SK-N-SH (cell line): ENCODE measurements at regions not wholly inside any gene's neighbourhood (a gene's known extent, or its start where the extent isn't known, plus 50 kb on each side); places are given as distances from the start of the nearest gene placed in this dataset.

ENCODE experiments used
- CTCF ChIA-PET: fragments of 300-600, 350-600 bp; formaldehyde crosslinking; extraction: SDS; loops from one replicate; lab custom pipeline; 2021; lab: Yijun Ruan, JAX
- POLR2A ChIA-PET: fragments of 350-600 bp; sonication (Branson Sonifier 250); formaldehyde crosslinking; extraction: SDS; loops from one replicate; lab custom pipeline; 2020; ENCODE audit warnings: antibody characterized with exemption, inconsistent platforms; lab: Yijun Ruan, JAX
- DNase-seq: peaks from one replicate; pipeline ENCODE4 v3.0.0; 2012
- H2AFZ ChIP-seq: fragments of 200-600 bp; sonication (generic); 2 replicates; pipeline ENCODE4 v1.8.1; 2016; ENCODE audit warnings: antibody characterized with exemption, mild to moderate bottlenecking, low read depth
- H3F3A ChIP-seq: fragments of 200-600 bp; sonication (generic); replicated peaks from 2 replicates; pipeline ENCODE3; 2016; ENCODE audit warnings: antibody characterized with exemption, mild to moderate bottlenecking; ENCODE audit not compliant: insufficient read depth
- H3K27ac ChIP-seq, 2 experiments: fragments of 200-500 bp in 1 of 2; fragments of 200-600 bp in 1 of 2; sonication (Bioruptor generic) in 1 of 2; sonication (generic), shearing (Covaris generic) in 1 of 2; 2 replicates each; pipeline versions ENCODE4 v1.5.1 to v1.6.1; 2014 to 2016; ENCODE audit warnings: low read depth in 2 of 2, inconsistent platforms in 1 of 2, low read length in 1 of 2, mild to moderate bottlenecking in 1 of 2, mixed read lengths in 1 of 2
- H3K27me3 ChIP-seq: fragments of 200-600 bp; sonication (generic), shearing (Covaris generic); 2 replicates; pipeline ENCODE4 v1.6.1; 2016; ENCODE audit warnings: mixed run types; ENCODE audit not compliant: insufficient read depth
- H3K36me3 ChIP-seq, 2 experiments: fragments of 200-500 bp in 1 of 2; fragments of 200-600 bp in 1 of 2; sonication (Bioruptor generic) in 1 of 2; sonication (generic) in 1 of 2; replicated peaks in 1 of 2; 2 replicates each; pipeline versions ENCODE3 to v1.5.1; 2014 to 2016; ENCODE audit warnings: low read length in 1 of 2, mild to moderate bottlenecking in 1 of 2; ENCODE audit not compliant: insufficient read depth in 2 of 2, control insufficient read depth in 1 of 2
- H3K4me1 ChIP-seq, 2 experiments: fragments of 200-500 bp in 1 of 2; fragments of 200-600 bp in 1 of 2; sonication (Bioruptor generic) in 1 of 2; sonication (generic), shearing (Covaris generic) in 1 of 2; 2 replicates each; pipeline versions ENCODE4 v1.5.1 to v1.6.1; 2014 to 2016; ENCODE audit warnings: low read depth in 1 of 2, low read length in 1 of 2, mixed run types in 1 of 2; ENCODE audit not compliant: insufficient read depth in 2 of 2, control insufficient read depth in 1 of 2
- H3K4me2 ChIP-seq: fragments of 200-600 bp; sonication (generic), shearing (Covaris generic); 2 replicates; pipeline ENCODE4 v1.6.1; 2017; ENCODE audit warnings: mixed run types
- H3K4me3 ChIP-seq, 2 experiments: fragments of 200-500 bp in 1 of 2; fragments of 200-600 bp in 1 of 2; sonication (Bioruptor generic) in 1 of 2; sonication (generic), shearing (Covaris generic) in 1 of 2; 2 replicates each; pipeline versions ENCODE4 v1.5.1 to v1.8.1; 2014 to 2016; ENCODE audit warnings: low read depth in 2 of 2, inconsistent platforms in 1 of 2, low read length in 1 of 2, mild to moderate bottlenecking in 1 of 2, mixed read lengths in 1 of 2, moderate library complexity in 1 of 2
- H3K79me2 ChIP-seq: fragments of 200-600 bp; sonication (generic); 2 replicates; pipeline ENCODE4 v1.8.1; 2017; ENCODE audit warnings: mild to moderate bottlenecking; ENCODE audit not compliant: insufficient read depth
- H3K9ac ChIP-seq: fragments of 200-600 bp; sonication (generic); 2 replicates; pipeline ENCODE4 v1.6.1; 2017; ENCODE audit warnings: mixed run types
- H3K9me2 ChIP-seq: fragments of 200-600 bp; sonication (generic); 2 replicates; pipeline ENCODE4 v1.6.1; 2017; ENCODE audit warnings: mixed run types
- H3K9me3 ChIP-seq: fragments of 200-600 bp; sonication (generic); 2 replicates; pipeline ENCODE4 v1.6.1; 2017; ENCODE audit warnings: mixed run types, mild to moderate bottlenecking, moderate library complexity
- H4K20me1 ChIP-seq: fragments of 200-600 bp; sonication (generic); 2 replicates; pipeline ENCODE4 v1.6.1; 2017; ENCODE audit warnings: mild to moderate bottlenecking, mixed run types; ENCODE audit not compliant: insufficient read depth
- CHD2 ChIP-seq: fragments of 150-350 bp; IDR thresholded peaks from 2 replicates; pipeline ENCODE4 v1.6.1; 2018; ENCODE audit warnings: low read length; ENCODE audit not compliant: partially characterized antibody
- CTCF ChIP-seq: fragments of 200-600 bp; sonication (generic); IDR thresholded peaks from 2 replicates; pipeline ENCODE4 v1.6.1; 2017; ENCODE audit warnings: antibody characterized with exemption, mild to moderate bottlenecking, moderate library complexity
- ELF1 ChIP-seq: IDR thresholded peaks from 2 replicates; pipeline ENCODE4 v1.4.0; 2012
- FOXM1 ChIP-seq: IDR thresholded peaks from 2 replicates; pipeline ENCODE4 v1.4.0; 2012; ENCODE audit warnings: low read depth, mild to moderate bottlenecking
- GABPA ChIP-seq: IDR thresholded peaks from 2 replicates; pipeline ENCODE4 v1.4.0; 2012; ENCODE audit warnings: low read depth, mild to moderate bottlenecking
- JUND ChIP-seq: IDR thresholded peaks from 2 replicates; pipeline ENCODE4 v1.4.0; 2012
- MAX ChIP-seq: IDR thresholded peaks from 2 replicates; pipeline ENCODE4 v1.4.0; 2012; ENCODE audit warnings: low read depth
- MEF2A ChIP-seq: IDR thresholded peaks from 2 replicates; pipeline ENCODE4 v1.4.0; 2012; ENCODE audit warnings: low read depth, borderline replicate concordance
- MXI1 ChIP-seq: IDR thresholded peaks from 2 replicates; pipeline ENCODE4 v1.6.1; 2012; ENCODE audit warnings: mild to moderate bottlenecking, low read depth, low read length, improper control_type of control experiment
- POLR2AphosphoS5 ChIP-seq: IDR thresholded peaks from 2 replicates; pipeline ENCODE4 v1.6.1; 2012; ENCODE audit warnings: low read depth, low read length
- RAD21 ChIP-seq: IDR thresholded peaks from 2 replicates; pipeline ENCODE4 v1.6.1; 2012; ENCODE audit warnings: mild to moderate bottlenecking, low read length
- REST ChIP-seq: IDR thresholded peaks from 2 replicates; pipeline ENCODE4 v1.6.1; 2012; ENCODE audit warnings: mild to moderate bottlenecking, low read depth, low read length, moderate library complexity
- RFX5 ChIP-seq: IDR thresholded peaks from 2 replicates; pipeline ENCODE4 v1.6.1; 2012; ENCODE audit warnings: mild to moderate bottlenecking, improper control_type of control experiment, low read length
- TAF1 ChIP-seq: IDR thresholded peaks from 2 replicates; pipeline ENCODE4 v1.6.1; 2012; ENCODE audit warnings: low read depth, mild to moderate bottlenecking, low read length, moderate library complexity, borderline replicate concordance
- TEAD4 ChIP-seq: IDR thresholded peaks from 2 replicates; pipeline ENCODE4 v1.4.0; 2012; ENCODE audit warnings: mild to moderate bottlenecking, borderline replicate concordance; ENCODE audit not compliant: insufficient read depth
- YY1 ChIP-seq: IDR thresholded peaks from 2 replicates; pipeline ENCODE4 v1.4.0; 2012; ENCODE audit warnings: low read depth, mild to moderate bottlenecking
- WGBS: methylation state at CpG from one replicate; pipeline ENCODE4 v1.1.6; 2017; ENCODE audit warnings: low lambda C conversion rate; 5-methylcytosine and 5-hydroxymethylcytosine counted together

- CTCF ChIA-PET = interaction anchor here (1.0 kb wide), 1 partner anchor 92 kb away, joined by 3 read pairs; no protein-coding TSS in a partner anchor
- WGBS = 78% methylated on average over 4 of the region's 7 CpGs
- no peak for DNase-seq
- H3K9me2 ChIP-seq = no peaks in the 10 kb centered on the region
- TF ChIP-seq FOXM1 (no peak), MEF2A (no peak), MXI1 (no peak), CTCF (no peak), RAD21 (no peak), RFX5 (no peak)
- no peaks in the 10 kb centered on the region for H4K20me1 ChIP-seq
- H3K79me2 ChIP-seq = no peaks in the 10 kb centered on the region
- no peaks in the 10 kb centered on the region for H3K36me3 ChIP-seq
- POLR2A ChIA-PET = no interaction called here
- no peaks in the 10 kb centered on the region for H3K9me3 ChIP-seq
- no peaks in the 10 kb centered on the region for H3K27me3 ChIP-seq
- peaks cover 0 to 21% of the 10 kb centered on the region in 2 experiments; a peak in 2 of 4 replicates for H3K4me1 ChIP-seq
- no peak overlapping the region for H2AFZ ChIP-seq
- H3K4me3 ChIP-seq = no peak overlapping the region
- no peaks in the 10 kb centered on the region for H3F3A ChIP-seq
- no peak overlapping the region for H3K9ac ChIP-seq
- no peak overlapping the region for H3K27ac ChIP-seq
- H3K4me2 ChIP-seq = no peak overlapping the region
Measured at GRCh38 chr12:131363393-131363792, 347.5 kb upstream of the SFSWAP start.

DNA sequence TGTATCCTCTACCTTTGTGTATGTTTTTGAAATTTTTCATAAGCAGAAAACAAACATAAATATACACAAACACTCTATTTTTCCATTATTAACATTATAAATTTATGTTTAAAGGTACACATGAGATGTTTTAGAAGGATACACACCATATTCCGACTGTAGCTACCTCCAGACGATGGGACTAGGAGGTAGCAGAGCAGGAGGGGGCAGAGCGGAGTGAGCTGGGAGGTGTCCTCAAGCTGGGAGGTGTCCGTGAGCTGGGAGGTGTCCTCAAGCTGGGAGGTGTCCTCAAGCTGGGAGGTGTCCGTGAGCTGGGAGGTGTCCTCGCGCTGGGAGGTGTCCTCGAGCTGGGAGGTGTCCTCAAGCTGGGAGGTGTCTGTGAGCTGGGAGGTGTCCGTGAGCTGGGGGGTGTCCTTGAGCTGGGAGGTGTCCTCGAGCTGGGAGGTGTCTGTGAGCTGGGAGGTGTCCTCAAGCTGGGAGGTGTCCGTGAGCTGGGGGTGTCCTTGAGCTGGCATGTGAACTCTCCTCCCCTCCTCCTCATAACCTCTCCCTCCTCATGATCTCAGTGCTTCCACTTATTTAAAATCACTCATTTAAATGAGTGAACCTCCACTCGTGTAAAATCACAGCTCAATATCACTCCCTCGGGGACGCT, 346.9 kb upstream of the SFSWAP start:
- CTCF ChIA-PET = interaction anchor here (0.7 to 1.0 kb wide), 2 partner anchors 24 to 91 kb away, joined by 3 read pairs; no protein-coding TSS in a partner anchor
- 41% methylated on average over 13 of the region's 14 CpGs for WGBS
- Histone ChIP-seq H3K9me3 (no peaks in the 10 kb centered on the region), H3K9ac (no peak overlapping the region), H3K36me3 (no peaks in the 10 kb centered on the region), H4K20me1 (no peaks in the 10 kb centered on the region), H3K27me3 (no peaks in the 10 kb centered on the region), H3K9me2 (no peaks in the 10 kb centered on the region), H3K4me3 (no peak overlapping the region), H3K27ac (no peak overlapping the region), H3K4me1 (peaks cover 0 to 27% of the 10 kb centered on the region in 2 experiments; a peak in 2 of 4 replicates), H2AFZ (no peak overlapping the region), H3F3A (no peaks in the 10 kb centered on the region), H3K79me2 (no peaks in the 10 kb centered on the region), H3K4me2 (no peak overlapping the region)
- POLR2A ChIA-PET = no interaction called here
- DNase-seq = no peak
- TF ChIP-seq POLR2AphosphoS5 = no peak
- no peak for TF ChIP-seq MAX
- no peak for TF ChIP-seq JUND
- TF ChIP-seq YY1 = no peak
- no peak for TF ChIP-seq ELF1
- TF ChIP-seq CHD2 = no peak
- no peak for TF ChIP-seq REST
- TF ChIP-seq TAF1 = no peak
- no peak for TF ChIP-seq TEAD4
- TF ChIP-seq GABPA = no peak
